CD4-positive, alpha-beta T cell treated with Interleukin-4 for 4 hours (primary cell): ENCODE measurements at regions not wholly inside any gene's neighbourhood (a gene's known extent, or its start where the extent isn't known, plus 50 kb on each side); places are given as distances from the start of the nearest gene placed in this dataset.

ENCODE experiments used
- DNase-seq: peaks from one replicate; pipeline ENCODE4 v3.0.0-alpha.2; 2020

GRCh38 chr20:6611911-6612605, 155.4 kb upstream of the BMP2 start:
- DNase-seq, result no peak

DNA sequence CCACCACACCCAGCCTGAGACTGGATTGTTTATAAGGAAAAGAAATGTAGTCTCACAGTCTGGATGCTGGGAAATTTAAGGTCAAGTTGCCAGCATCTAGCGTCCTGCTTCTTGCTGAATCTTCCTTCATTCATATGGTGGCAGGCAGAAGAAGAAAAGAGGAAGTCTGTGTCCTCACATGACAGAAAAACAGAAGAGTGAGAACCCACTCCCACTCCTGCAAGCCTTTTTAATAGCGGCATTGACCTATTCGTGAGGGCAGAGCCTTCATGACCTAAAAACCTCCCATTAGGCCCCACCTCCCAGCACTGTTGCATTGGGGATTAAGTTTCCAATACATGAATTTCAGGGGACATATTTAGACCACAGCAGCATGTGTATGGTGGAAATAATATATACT, 160.8 kb upstream of the BMP2 start:
- no peak for DNase-seq

GRCh38 chr20:6605055-6605935, 162.2 kb upstream of the BMP2 start:
- no peak for DNase-seq

GRCh38 chr20:6604179-6604578, 163.3 kb upstream of the BMP2 start:
- no peak for DNase-seq

DNA sequence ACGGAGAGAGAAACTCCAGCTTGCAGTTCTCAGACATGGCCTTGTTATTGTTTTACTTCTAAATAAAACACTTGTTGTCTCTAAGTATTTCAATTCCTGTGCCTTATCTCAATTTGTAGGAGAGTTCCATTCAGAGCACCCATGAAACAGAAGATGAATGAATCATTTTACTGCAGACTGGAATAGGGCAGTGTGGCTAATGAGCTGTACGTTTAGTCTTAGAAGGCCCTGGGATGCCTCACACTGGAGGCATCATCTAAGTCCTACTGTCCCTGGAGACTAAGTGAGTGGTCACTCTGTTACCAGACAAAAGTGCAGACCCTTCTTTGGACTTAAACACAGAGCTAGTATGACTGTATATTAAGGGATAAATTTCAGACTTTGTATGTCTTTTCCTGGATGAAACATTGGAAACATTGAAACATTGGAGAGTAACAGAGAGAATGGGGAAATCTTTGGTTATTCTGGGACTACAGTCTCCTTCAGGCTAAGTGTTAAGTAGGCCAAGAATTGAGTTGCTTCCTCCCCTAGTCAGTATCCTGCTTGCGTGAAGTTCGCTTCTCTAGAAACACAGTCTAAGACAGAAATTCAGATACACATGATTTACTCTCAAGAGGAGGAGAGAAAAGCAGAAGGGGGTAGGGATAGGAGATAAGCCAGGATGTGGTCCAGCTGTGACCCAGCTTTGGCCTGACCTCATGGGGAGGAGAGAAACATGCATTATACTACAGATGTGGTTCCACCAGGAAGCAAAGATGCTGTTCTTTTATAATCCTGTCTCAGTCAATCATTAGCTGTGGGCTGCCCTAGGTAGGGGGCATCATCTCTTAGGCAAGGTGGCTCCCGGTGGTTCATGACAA, 167.4 kb upstream of the BMP2 start:
- DNase-seq, result no peak

- no peak for DNase-seq
These were observed 171.8 kb upstream of the BMP2 start for GRCh38 chr20:6595704-6596103.

GRCh38 chr20:6590891-6591637, 176.4 kb upstream of the BMP2 start:
- DNase-seq, result no peak

DNA sequence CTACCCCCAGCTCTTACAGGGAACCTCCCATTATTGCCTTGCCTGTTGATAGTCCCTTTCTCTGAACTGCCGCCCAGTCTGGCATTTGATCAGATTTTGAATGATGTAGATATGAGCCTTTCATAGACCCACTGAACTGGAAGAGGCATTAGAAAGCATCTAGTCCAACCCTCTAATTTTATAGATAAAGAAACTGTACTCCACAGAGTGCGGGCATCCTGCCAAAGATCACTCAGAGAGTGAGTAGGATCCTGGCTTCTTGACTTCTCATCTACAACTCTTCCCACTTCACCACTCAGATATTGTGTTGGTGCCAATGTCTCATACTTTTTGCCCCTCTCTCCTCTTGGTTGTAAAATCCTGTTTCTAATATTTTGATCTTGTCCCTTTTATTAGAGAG, 179.2 kb upstream of the BMP2 start:
- DNase-seq, result no peak

GRCh38 chr20:6583134-6583738, 184.2 kb upstream of the BMP2 start:
- no peak for DNase-seq

GRCh38 chr20:6582449-6582848, 185.0 kb upstream of the BMP2 start:
- DNase-seq, result no peak

DNA sequence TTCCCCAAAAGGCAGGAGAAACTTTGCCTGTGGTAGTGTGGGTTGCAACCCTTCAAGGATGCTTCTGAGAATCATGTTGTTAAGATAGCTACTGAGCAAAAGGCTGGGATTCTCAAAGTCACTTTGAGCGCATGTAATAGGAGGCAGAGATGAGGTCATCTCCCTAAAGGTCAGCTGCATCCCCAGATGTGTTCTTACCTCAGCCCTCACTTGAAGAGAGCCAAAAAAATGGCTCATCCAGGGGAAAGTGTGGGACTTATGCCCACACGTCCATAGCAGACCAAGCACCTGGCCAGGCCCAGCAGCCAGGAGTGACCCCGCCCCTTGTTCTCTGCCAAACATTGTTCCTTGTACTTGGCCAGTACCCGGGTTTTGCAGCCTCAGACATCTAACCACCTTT, 187.0 kb upstream of the BMP2 start:
- no peak for DNase-seq

DNA sequence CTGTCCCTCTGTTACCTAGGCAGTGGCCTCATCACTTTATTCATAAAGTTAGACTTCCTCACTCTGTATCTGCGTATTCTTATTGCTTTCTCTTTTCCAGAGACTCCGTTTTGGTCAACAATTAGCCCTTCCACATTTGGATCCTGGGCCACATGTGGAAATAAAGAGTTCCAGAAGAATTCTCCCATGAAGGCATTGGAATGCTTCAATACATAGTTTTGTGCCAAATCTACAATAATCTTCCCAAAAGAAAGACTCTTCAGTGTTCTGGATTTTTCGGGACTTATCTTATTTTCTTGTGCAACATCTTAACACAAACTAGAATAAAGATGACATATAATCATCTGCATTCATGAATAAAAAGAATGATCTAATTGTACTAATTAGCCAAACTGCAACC, 187.7 kb upstream of the BMP2 start:
- no peak for DNase-seq

DNA sequence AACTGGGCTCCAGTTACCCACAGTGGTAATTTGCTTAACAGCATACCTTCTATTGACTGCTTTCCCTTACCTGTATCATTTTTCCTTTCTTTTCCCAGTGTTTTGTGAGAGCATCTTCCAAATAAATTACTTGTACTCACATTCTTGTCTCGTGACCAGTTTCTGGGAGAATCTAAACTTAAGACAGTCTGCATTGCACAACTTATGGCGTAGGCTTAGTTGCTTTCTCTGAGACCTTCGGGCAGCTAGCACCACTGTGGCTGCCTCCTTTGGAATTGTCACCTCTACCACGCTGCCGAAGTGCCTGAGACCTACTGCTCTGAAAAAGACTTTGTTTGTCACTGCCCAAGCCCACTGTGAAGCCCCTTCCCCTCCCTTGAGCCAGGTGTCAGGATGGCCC, 188.1 kb upstream of the BMP2 start:
- no peak for DNase-seq

DNA sequence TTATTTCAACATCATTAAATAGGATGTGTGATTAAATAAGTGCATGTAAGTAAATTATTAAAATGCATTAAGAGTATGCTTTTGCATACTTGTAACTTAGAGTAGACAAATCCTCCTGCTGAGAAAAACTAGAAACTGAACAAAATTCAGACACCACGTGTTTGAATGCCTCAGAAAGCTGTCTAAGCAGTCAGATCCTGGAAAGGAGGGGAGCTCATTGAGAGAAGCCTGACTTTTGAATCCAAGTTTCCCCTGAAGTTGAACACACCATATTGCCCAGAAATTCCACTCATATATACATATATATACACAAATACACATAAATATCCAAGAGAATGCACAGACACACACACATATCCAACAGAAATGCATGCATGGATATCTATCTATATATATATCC, 190.0 kb upstream of the BMP2 start:
- DNase-seq, result no peak

DNA sequence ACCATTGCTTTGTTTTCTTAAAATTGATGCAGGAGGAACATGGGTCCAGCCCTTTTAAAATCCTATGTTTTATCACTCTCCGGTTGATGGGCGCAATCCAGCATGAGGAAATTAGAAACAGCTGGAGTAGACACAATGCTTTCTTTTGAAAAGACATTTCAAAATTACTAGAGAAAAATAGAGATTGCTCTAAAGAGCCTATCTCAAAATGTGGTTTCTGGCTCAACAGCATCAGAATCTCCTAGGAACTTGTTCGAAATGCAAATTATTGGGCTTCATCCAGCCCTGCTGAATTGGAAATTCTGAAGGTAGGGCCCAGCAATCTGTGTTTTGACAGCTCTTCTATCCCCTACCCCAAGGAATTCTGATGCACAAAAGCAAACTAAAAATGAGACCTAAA, 190.8 kb upstream of the BMP2 start:
- no peak for DNase-seq

DNA sequence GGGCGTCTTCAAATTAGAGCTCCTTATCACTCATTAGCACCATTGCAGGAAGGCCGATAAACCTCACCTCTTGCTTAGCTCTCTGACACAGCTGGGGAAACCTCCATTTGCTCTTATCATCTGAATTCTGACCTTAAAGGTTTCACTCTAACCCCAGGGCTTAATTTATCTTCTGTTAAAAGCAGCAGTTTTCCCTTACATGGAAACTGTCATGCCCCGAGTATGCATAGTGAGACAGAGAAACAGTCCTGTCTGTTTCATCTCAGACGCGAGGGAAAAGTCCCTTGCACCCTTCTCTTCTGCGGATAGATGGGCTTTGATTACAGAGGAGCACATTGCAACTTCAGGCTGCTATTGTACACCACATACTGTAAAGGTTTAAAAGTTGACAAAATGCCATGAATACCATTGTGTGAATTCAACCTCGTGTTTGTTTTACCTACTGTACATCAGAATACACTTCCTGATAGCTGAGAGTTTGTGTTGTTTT, 191.5 kb upstream of the BMP2 start:
- no peak for DNase-seq

DNA sequence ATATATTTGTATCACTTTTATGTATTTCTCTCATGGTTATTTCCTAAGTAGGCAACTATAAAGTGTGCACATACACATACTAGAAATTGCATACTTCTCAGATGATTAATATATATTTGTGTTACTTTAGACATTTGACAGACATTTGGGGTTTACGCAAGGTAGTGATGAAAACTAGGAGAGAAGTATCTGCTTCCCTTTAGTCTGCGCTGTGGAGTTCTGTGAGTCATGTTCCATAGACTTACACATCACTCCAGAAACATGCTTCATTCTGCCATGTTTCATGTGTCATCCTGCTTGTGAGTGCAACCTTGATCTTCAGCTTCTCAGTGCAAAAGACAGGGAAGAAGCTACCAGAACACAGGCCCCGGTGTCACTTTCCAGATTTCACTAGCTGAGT, 200.7 kb upstream of the BMP2 start:
- no peak for DNase-seq

- DNase-seq, result no peak
These were observed 205.4 kb upstream of the BMP2 start for GRCh38 chr20:6562111-6562510.

DNA sequence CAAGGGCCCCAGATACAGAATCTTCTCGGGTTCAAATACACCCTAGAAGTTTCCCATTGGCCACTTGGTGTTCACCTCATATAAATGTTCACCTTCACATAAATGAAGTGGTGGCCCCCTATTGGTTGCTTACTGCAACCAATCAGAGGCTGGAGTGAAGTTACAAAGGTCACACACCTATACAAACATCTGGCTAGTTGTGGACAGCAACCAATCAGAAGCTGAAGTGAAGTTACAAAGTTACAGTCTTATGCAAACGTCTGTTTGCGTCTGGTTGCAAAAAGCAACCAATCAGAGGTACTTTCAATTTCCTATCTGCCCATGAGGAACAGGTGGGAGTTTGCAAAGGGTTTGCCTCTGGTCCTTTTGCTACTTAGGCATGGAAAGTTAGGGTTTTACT, 206.5 kb upstream of the BMP2 start:
- no peak for DNase-seq

GRCh38 chr20:6559791-6560190, 207.7 kb upstream of the BMP2 start:
- DNase-seq, result no peak

DNA sequence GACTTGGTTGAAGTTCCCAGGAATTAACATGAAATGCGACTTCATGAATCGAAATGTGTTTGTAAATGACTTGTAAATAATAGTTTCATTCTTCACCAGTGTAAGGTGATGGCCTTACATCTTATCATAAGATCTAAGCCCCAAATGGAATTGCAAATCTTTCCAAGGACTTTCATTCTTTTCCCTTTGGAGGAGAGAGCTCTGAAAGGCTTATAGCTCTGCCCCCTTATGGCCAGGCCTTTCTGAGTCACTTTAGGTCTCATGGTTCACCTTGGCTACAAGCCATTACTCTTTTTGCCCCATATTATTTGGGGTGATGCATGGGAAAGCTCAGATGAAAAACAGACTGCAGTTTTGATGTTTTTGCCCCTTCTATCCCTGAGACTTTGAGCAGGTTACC, 209.1 kb upstream of the BMP2 start:
- DNase-seq, result no peak
